CD4-positive, alpha-beta T cell treated with Interleukin-4 for 1 hour (primary cell): ENCODE measurements at regions not wholly inside any gene's neighbourhood (a gene's known extent, or its start where the extent isn't known, plus 50 kb on each side); places are given as distances from the start of the nearest gene placed in this dataset.

ENCODE experiments used
- DNase-seq, 2 donors: peaks; one replicate each; pipeline ENCODE4 v3.0.0-alpha.2; 2020 to 2022

DNA sequence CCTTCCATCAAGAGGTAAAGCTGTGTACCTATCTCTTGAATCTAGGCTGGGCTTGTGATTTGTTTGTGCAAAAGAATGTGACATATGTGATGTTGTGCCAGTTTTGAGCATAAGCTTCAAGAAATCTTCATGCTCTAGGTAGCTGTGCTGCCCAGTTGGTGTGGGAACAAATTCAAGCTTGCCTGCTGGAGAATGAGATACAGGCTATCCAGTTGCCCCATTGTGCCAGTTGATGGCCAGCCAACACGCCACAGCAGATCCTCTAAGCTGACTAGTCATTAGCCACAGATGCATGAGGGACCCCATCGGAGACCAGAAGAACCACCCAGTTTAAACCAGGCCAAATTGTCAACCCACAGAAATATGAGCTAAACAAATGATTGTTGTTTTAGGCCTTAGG lies 180.5 kb upstream of the MPHOSPH6 start:
- DNase-seq, result no peak

DNA sequence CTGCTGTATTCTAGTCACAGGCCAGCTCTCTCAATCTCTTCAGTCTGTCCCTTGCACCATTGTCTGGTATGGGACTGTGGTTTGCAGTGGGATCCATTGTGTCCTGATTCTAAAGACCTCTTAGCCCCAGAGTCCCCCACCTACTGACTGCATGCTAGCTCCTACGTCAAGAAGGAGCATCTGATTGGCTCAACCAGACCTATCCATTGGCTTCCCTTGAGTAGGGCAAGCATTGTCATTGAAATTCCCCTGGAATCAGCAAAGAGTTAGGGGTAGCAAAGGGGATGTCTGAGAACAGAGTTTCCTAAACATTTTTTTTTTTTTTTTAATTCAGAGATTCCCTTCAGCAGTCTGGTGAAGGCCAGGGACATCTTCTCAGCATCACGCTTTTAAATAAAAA lies 175.3 kb upstream of the MPHOSPH6 start:
- DNase-seq, result no peak

DNA sequence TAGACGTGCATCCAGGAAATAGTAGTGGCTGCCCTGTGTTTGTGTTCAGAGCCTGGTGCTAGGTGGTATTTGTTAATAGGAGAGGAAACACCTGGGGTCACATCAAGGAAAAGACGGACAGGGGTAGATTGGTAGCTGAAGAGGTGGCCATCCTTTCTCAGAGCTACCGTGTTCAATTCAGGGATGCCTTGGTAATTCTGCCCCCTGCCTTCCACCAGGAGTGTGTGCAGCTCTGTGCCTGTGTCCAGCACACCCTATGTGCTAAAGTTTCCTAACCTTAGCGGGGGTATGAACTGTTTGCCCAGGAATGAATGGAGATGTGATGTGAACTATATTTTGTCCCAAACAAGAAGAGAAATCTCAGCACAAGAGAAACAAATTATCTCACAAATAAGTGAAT lies 174.1 kb upstream of the MPHOSPH6 start:
- no peak for DNase-seq

GRCh38 chr16:82341146-82341669 lies 171.2 kb upstream of the MPHOSPH6 start:
- DNase-seq, result no peak

- DNase-seq, result no peak
These were observed 170.5 kb upstream of the MPHOSPH6 start for GRCh38 chr16:82340531-82340930.

GRCh38 chr16:82337355-82337754 lies 167.3 kb upstream of the MPHOSPH6 start:
- DNase-seq, result no peak

GRCh38 chr16:82331974-82332750 lies 162.1 kb upstream of the MPHOSPH6 start:
- DNase-seq, result no peak

- DNase-seq, result no peak
These were observed 161.4 kb upstream of the MPHOSPH6 start for GRCh38 chr16:82331397-82331796.

DNA sequence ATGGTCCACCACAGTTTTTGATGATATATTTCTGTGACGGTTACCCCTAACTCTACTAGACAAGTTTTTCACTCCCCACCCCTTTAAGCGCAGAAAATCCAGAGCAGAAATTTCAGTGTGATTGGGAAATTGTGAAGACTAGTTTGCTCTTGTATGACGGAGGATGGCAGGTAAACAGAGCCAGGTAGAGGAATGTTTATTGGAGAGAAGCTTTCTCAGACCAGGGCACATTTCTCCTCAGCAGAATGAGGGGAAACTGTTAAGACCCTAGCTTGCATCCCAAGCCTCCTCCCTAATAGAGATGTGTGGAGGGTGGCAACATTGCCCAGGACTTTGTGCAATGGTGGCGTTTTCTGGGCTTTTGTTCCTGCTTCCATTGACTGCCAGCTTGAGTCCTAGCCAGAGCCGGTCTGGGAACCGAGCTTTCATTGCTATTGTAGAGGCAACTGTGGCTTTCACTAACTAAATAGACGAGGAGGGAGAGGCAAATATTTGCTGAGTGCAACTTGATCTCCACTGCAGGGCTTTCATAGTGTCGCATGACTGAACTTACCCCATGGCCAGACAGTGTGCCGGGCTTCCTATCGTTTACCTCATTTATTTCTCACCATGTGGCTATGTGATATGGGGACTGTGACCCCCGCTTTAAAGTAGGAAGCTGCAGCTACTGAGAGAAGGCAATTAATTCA lies 159.6 kb upstream of the MPHOSPH6 start:
- DNase-seq, result no peak

DNA sequence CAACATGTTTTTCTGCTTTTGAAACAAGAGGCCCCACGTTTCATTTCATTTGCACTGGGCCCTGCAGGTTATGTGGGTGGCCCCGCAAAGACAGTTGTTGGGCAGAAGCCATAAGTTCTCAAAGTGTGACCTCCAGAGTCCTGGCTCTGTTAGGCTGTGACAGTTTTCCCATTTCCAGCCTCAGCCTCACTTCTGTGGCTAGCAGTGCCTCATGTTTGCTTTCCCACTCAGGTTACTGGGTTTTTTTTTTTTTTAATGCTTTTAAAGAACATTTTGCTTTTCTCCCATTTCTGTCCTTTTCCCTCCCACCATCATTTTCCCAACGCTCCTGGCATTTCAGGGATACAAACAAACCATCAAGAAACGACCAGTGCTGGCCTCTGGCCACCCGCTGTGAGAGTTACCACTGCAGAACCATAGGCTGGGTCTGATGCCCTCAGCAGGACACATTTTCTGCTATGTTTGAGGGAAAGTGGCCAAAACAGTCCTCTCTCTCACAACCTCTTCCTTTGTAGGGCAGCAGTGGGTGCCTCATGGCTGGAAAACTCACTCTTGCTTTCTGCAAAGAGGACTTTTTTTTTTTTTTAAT lies 159.0 kb upstream of the MPHOSPH6 start:
- no peak for DNase-seq

- DNase-seq, result no peak
These were observed 153.1 kb upstream of the MPHOSPH6 start for GRCh38 chr16:82323171-82323570.

GRCh38 chr16:82322177-82322576 lies 152.2 kb upstream of the MPHOSPH6 start:
- no peak for DNase-seq

- no peak for DNase-seq
These were observed 149.0 kb upstream of the MPHOSPH6 start for GRCh38 chr16:82319038-82319437.

DNA sequence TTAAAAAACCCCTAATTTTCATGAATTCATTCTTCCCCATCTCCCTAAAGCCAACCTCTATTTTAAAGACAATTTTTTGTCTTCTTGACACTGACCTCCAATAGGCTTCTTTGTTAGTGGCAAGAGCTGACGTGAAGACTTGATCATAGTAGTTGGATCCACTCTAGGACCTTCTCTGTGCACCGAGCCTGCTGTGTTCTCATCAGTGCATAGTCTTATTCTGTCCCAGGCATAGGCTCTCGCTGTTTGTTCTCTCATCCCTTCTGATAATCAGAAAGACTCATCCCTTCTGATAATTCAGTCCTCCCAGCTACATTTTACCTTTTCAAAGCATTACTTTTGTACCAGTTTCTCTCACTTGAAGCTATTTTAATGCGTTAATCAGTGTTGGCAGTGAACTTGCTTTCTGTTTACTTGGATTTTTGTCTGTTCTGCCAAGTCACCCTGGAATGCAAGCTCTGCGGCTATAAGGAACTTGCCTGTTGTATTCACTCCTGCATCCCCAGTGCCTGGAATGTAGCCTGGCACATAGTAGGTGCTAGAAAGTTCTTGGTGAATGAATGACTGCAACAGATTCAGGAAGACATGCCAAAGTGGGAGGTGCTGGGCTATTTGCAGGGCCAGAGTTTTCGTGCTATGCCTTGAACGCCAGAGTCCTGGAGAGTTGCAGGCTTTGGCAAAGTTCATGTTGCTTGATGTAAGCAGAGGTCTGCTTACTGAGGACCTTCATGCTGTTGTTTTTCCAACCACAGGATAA lies 147.6 kb upstream of the MPHOSPH6 start:
- DNase-seq, result no peak

GRCh38 chr16:82313754-82314153 lies 143.7 kb upstream of the MPHOSPH6 start:
- no peak for DNase-seq

DNA sequence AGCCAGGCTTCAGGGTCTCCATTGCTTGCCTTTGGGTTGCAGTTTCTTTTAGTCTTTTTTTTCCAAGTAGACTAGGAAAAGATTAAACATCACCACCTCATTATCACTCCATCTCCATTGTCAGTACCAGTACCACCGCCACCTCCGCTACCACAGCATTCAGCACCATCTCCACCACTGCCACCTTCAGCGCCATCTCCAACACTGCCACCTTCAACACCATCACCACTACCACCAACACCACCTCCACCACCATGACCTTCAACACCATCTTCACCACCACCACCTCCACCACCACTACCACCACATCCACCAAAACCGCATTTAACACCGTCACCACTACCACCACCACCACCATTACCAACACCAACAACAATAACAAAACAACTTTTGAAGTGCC lies 141.5 kb upstream of the MPHOSPH6 start:
- DNase-seq, result no peak

GRCh38 chr16:82302042-82302727 lies 132.2 kb upstream of the MPHOSPH6 start:
- DNase-seq, result no peak

GRCh38 chr16:82301146-82301755 lies 131.2 kb upstream of the MPHOSPH6 start:
- DNase-seq, result no peak

DNA sequence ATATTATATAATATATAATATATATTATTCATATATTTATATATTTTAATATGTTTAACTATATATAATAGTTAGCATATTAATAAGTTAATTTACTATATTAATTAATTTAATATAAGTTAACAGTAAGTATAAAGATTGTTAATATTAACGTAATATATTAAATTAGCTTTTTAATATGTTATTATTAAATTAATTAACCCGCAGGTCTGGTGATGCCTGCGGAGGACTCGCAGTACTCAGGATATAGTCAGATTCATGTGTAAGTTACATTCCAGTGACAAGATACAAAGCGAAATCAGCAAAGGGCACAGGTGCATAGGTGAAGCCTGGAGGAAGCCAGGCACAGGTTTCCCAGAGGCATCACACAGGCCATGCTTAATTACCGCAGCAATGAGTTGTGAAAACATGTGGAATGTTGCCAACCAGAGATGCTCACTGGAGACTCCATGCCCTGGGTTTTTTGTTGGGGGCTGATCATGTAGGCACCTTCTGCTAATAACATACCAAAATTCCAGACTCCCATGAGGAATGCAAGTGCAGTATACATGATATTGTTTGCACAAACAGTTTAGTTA lies 130.4 kb upstream of the MPHOSPH6 start:
- DNase-seq, result no peak

DNA sequence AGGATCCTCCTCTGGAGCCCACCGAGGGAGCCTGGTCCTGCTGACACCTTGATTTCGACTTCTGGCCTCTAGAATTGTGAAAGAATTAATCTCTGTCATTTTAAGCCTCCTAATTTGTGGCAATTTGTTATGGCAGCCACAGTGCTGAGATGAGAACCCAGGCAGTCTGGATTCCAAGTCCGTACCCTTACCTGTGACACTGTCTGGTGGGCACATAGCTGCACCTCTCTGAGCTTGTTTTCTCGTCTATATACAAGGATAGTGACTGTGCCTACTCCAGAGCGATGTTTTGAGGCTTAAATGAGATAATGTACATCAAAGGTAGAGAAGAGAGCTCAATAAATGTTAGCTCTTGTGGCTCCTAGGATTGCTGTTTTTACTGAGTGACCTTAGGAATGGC lies 128.4 kb upstream of the MPHOSPH6 start:
- no peak for DNase-seq

- no peak for DNase-seq
These were observed 125.5 kb upstream of the MPHOSPH6 start for GRCh38 chr16:82295290-82296201.
